ENCODE measurements at regions not wholly inside any gene's neighbourhood (a gene's known extent, or its start where the extent isn't known, plus 50 kb on each side); places are given as distances from the start of the nearest gene placed in this dataset.
A peak's percentile ranks its signal among the peaks of the same experiment; 100 is the strongest.

GRCh38 chr20:40748182-40748581 is 59.1 kb upstream of the MAFB start:
- TF ChIP-seq, protein P1, sequence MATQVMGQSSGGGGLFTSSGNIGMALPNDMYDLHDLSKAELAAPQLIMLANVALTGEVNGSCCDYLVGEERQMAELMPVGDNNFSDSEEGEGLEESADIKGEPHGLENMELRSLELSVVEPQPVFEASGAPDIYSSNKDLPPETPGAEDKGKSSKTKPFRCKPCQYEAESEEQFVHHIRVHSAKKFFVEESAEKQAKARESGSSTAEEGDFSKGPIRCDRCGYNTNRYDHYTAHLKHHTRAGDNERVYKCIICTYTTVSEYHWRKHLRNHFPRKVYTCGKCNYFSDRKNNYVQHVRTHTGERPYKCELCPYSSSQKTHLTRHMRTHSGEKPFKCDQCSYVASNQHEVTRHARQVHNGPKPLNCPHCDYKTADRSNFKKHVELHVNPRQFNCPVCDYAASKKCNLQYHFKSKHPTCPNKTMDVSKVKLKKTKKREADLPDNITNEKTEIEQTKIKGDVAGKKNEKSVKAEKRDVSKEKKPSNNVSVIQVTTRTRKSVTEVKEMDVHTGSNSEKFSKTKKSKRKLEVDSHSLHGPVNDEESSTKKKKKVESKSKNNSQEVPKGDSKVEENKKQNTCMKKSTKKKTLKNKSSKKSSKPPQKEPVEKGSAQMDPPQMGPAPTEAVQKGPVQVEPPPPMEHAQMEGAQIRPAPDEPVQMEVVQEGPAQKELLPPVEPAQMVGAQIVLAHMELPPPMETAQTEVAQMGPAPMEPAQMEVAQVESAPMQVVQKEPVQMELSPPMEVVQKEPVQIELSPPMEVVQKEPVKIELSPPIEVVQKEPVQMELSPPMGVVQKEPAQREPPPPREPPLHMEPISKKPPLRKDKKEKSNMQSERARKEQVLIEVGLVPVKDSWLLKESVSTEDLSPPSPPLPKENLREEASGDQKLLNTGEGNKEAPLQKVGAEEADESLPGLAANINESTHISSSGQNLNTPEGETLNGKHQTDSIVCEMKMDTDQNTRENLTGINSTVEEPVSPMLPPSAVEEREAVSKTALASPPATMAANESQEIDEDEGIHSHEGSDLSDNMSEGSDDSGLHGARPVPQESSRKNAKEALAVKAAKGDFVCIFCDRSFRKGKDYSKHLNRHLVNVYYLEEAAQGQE (IDR thresholded peaks at IDR 0.05; ENCODE audit: low read depth) = peak; percentile 56
- no peak for TF ChIP-seq EGR1 (IDR thresholded peaks at IDR 0.05)
- TF ChIP-seq MAX (IDR thresholded peaks at IDR 0.05) = no peak
- no peak for TF ChIP-seq TEAD4 (IDR thresholded peaks at IDR 0.05)
- TF ChIP-seq CREB1 (IDR thresholded peaks at IDR 0.05; ENCODE audit: low read depth) = no peak
- no peak for TF ChIP-seq YY1 (IDR thresholded peaks at IDR 0.05; ENCODE audit: low read depth)

GRCh38 chr20:40749985-40750506 is 61.0 kb upstream of the MAFB start:
- no peak for TF ChIP-seq EGR1 (IDR thresholded peaks at IDR 0.05)
- TF ChIP-seq NFIC (IDR thresholded peaks at IDR 0.05) = no peak
- no peak for TF ChIP-seq TCF12 (IDR thresholded peaks at IDR 0.05; ENCODE audit: low read depth)
- TF ChIP-seq TEAD4 (IDR thresholded peaks at IDR 0.05) = no peak
- TF ChIP-seq RAD21 (IDR thresholded peaks at IDR 0.05; ENCODE audit: low read depth) = no peak
- TF ChIP-seq, protein P2, sequence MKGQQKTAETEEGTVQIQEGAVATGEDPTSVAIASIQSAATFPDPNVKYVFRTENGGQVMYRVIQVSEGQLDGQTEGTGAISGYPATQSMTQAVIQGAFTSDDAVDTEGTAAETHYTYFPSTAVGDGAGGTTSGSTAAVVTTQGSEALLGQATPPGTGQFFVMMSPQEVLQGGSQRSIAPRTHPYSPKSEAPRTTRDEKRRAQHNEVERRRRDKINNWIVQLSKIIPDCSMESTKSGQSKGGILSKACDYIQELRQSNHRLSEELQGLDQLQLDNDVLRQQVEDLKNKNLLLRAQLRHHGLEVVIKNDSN (IDR thresholded peaks at IDR 0.05) = no peak
- no peak for TF ChIP-seq CREB1 (IDR thresholded peaks at IDR 0.05; ENCODE audit: low read depth)
- no peak for TF ChIP-seq TAF1 (IDR thresholded peaks at IDR 0.05; ENCODE audit: low read depth)
- no peak for TF ChIP-seq ZBTB7A (IDR thresholded peaks at IDR 0.05; ENCODE audit: low read depth)
- TF ChIP-seq, protein P1 (IDR thresholded peaks at IDR 0.05; ENCODE audit: low read depth) = no peak

- TF ChIP-seq TCF12 (IDR thresholded peaks at IDR 0.05; ENCODE audit: low read depth) (no peak), MAX (IDR thresholded peaks at IDR 0.05) (no peak), FOXM1 (IDR thresholded peaks at IDR 0.05; ENCODE audit: borderline replicate concordance, low read depth) (no peak), EGR1 (IDR thresholded peaks at IDR 0.05) (no peak), YY1 (IDR thresholded peaks at IDR 0.05; ENCODE audit: low read depth) (no peak), TEAD4 (IDR thresholded peaks at IDR 0.05) (no peak), NFIC (IDR thresholded peaks at IDR 0.05) (no peak), ZBTB7A (IDR thresholded peaks at IDR 0.05; ENCODE audit: low read depth) (no peak), TAF1 (IDR thresholded peaks at IDR 0.05; ENCODE audit: low read depth) (no peak), CEBPB (IDR thresholded peaks at IDR 0.05) (no peak), EP300 (IDR thresholded peaks at IDR 0.05; ENCODE audit: borderline replicate concordance) (no peak), CREB1 (IDR thresholded peaks at IDR 0.05; ENCODE audit: low read depth) (no peak)
- TF ChIP-seq, protein P1 (IDR thresholded peaks at IDR 0.05; ENCODE audit: low read depth) = no peak
- TF ChIP-seq, protein P2 (IDR thresholded peaks at IDR 0.05) = no peak
These were observed 61.6 kb upstream of the MAFB start for GRCh38 chr20:40750541-40751035.

GRCh38 chr20:40753472-40753871 is 64.4 kb upstream of the MAFB start:
- TF ChIP-seq TEAD4 (IDR thresholded peaks at IDR 0.05) (no peak), CREB1 (IDR thresholded peaks at IDR 0.05; ENCODE audit: low read depth) (no peak), RAD21 (IDR thresholded peaks at IDR 0.05; ENCODE audit: low read depth) (no peak), TAF1 (IDR thresholded peaks at IDR 0.05; ENCODE audit: low read depth) (no peak), FOXM1 (IDR thresholded peaks at IDR 0.05; ENCODE audit: borderline replicate concordance, low read depth) (no peak), ZBTB7A (IDR thresholded peaks at IDR 0.05; ENCODE audit: low read depth) (no peak), NFIC (IDR thresholded peaks at IDR 0.05) (no peak), EGR1 (IDR thresholded peaks at IDR 0.05) (no peak), YY1 (IDR thresholded peaks at IDR 0.05; ENCODE audit: low read depth) (no peak), TCF12 (IDR thresholded peaks at IDR 0.05; ENCODE audit: low read depth) (no peak), CEBPB (IDR thresholded peaks at IDR 0.05) (no peak), EP300 (IDR thresholded peaks at IDR 0.05; ENCODE audit: borderline replicate concordance) (no peak), MAX (IDR thresholded peaks at IDR 0.05) (no peak)
- TF ChIP-seq, protein P1 (IDR thresholded peaks at IDR 0.05; ENCODE audit: low read depth) = no peak
- TF ChIP-seq, protein P2 (IDR thresholded peaks at IDR 0.05) = no peak

All from Ishikawa (cell line).